H1 (cell line): ENCODE measurements at regions not wholly inside any gene's neighbourhood (a gene's known extent, or its start where the extent isn't known, plus 50 kb on each side); places are given as distances from the start of the nearest gene placed in this dataset.

ENCODE experiments used
- CTCF ChIA-PET: fragments of 300-600 bp; sonication (Branson Sonifier 250); formaldehyde crosslinking; loops from one replicate; lab custom pipeline; 2021; ENCODE audit not compliant: partially characterized antibody; lab: Charles Lee
- POLR2A ChIA-PET: fragments of 300-600 bp; sonication (Branson Sonifier 250); formaldehyde crosslinking; loops from one replicate; lab custom pipeline; 2021; ENCODE audit warnings: inconsistent platforms; ENCODE audit not compliant: partially characterized antibody; lab: Charles Lee
- DNase-seq, 2 experiments: peaks; one replicate each; pipeline versions ENCODE4 v3.0.0 to v3.0.0-alpha.2; 2010 to 2022; ENCODE audit warnings: low spot score in 2 of 2, low read depth in 1 of 2, mixed read lengths in 1 of 2
- FAIRE-seq: peaks from 2 replicates; lab custom pipeline; 2011; peaks lifted over from hg19 to GRCh38; lab: Jason Lieb, UNC
- H2AFZ ChIP-seq: 2 replicates; pipeline ENCODE4 v1.8.1; 2012; ENCODE audit warnings: low read length, inconsistent platforms
- H2AK5ac ChIP-seq: 2 replicates; pipeline ENCODE4 v1.6.1; 2013; ENCODE audit warnings: low read depth, low read length
- H2BK120ac ChIP-seq: replicated peaks from 2 replicates; pipeline ENCODE3; 2013; ENCODE audit warnings: low read depth, low read length, inconsistent platforms
- H2BK12ac ChIP-seq: 2 replicates; pipeline ENCODE4 v1.6.1; 2013; ENCODE audit warnings: low read depth, low read length
- H2BK15ac ChIP-seq: 2 replicates; pipeline ENCODE4 v1.6.1; 2013; ENCODE audit warnings: low read length
- H2BK20ac ChIP-seq: 2 replicates; pipeline ENCODE4 v1.6.1; 2013; ENCODE audit warnings: low read length
- H2BK5ac ChIP-seq: 2 replicates; pipeline ENCODE4 v1.6.1; 2013; ENCODE audit warnings: low read depth, low read length
- H3K14ac ChIP-seq: 2 replicates; pipeline ENCODE4 v1.6.1; 2013; ENCODE audit warnings: inconsistent platforms; ENCODE audit not compliant: insufficient read length
- H3K18ac ChIP-seq: 2 replicates; pipeline ENCODE4 v1.6.1; 2013; ENCODE audit warnings: low read length; ENCODE audit errors: extremely low read depth
- H3K23ac ChIP-seq: 2 replicates; pipeline ENCODE4 v1.6.1; 2013; ENCODE audit warnings: inconsistent platforms; ENCODE audit not compliant: insufficient read length
- H3K23me2 ChIP-seq: 2 replicates; pipeline ENCODE4 v1.6.1; 2013; ENCODE audit warnings: low read depth, low read length
- H3K27ac ChIP-seq: 2 replicates; pipeline ENCODE4 v1.6.1; 2011; ENCODE audit warnings: low read depth, low read length, inconsistent platforms
- H3K27me3 ChIP-seq, 4 experiments: replicated peaks in 1 of 4; 1 replicate in 1 of 4; 2 replicates in 3 of 4; pipeline versions ENCODE4 v1.6.1 to v1.8.1; 2011 to 2013; ENCODE audit warnings: low read length in 3 of 4, mild to moderate bottlenecking in 3 of 4, inconsistent platforms in 2 of 4, mixed read lengths in 2 of 4, moderate library complexity in 1 of 4; ENCODE audit not compliant: control insufficient read depth in 3 of 4, insufficient read depth in 3 of 4; ENCODE audit errors: extremely low read depth in 1 of 4
- H3K36me3 ChIP-seq, 4 experiments: 2 replicates each; pipeline versions ENCODE4 v1.6.1 to v1.8.1; 2011 to 2013; ENCODE audit warnings: mild to moderate bottlenecking in 4 of 4, low read length in 3 of 4, moderate library complexity in 2 of 4, control low read depth in 1 of 4, inconsistent platforms in 1 of 4; ENCODE audit not compliant: insufficient read depth in 4 of 4, control insufficient read depth in 2 of 4
- H3K4ac ChIP-seq: replicated peaks from 2 replicates; pipeline ENCODE3; 2013; ENCODE audit warnings: low read length, low read depth, mixed read lengths, inconsistent platforms; ENCODE audit not compliant: insufficient read length
- H3K4me1 ChIP-seq, 4 experiments: replicated peaks in 1 of 4; 1 replicate in 1 of 4; 2 replicates in 3 of 4; pipeline versions ENCODE4 v1.6.1 to v1.8.1; 2011 to 2013; ENCODE audit warnings: low read length in 3 of 4, inconsistent platforms in 2 of 4, mixed read lengths in 1 of 4; ENCODE audit not compliant: insufficient read depth in 4 of 4, control insufficient read depth in 3 of 4
- H3K4me2 ChIP-seq, 2 experiments: 2 replicates each; pipeline versions ENCODE4 v1.6.1 to v1.8.1; 2011 to 2013; ENCODE audit warnings: low read depth in 2 of 2, low read length in 2 of 2, control low read depth in 1 of 2, inconsistent platforms in 1 of 2, mild to moderate bottlenecking in 1 of 2; ENCODE audit not compliant: insufficient read depth in 1 of 2
- H3K4me3 ChIP-seq, 4 experiments: fragments of 200-600, 300-600 bp in 1 of 4; sonication (generic), shearing (Covaris generic), sonication (Bioruptor Twin) in 1 of 4; 2 replicates each; pipeline versions ENCODE4 v1.5.1 to v1.8.1; 2011 to 2016; ENCODE audit warnings: low read length in 4 of 4, low read depth in 3 of 4, control low read depth in 2 of 4, inconsistent platforms in 2 of 4, mild to moderate bottlenecking in 2 of 4, mixed read lengths in 1 of 4, moderate library complexity in 1 of 4; ENCODE audit not compliant: insufficient read depth in 2 of 4; ENCODE audit errors: extremely low read depth in 1 of 4
- H3K56ac ChIP-seq: replicated peaks from 2 replicates; pipeline ENCODE3; 2013; ENCODE audit warnings: low read depth, mild to moderate bottlenecking, mixed read lengths, low read length, inconsistent platforms; ENCODE audit not compliant: insufficient read length
- H3K79me1 ChIP-seq: 2 replicates; pipeline ENCODE4 v1.6.1; 2013; ENCODE audit warnings: low read depth, low read length, control low read depth
- H3K79me2 ChIP-seq, 2 experiments: 2 replicates each; pipeline versions ENCODE4 v1.6.1 to v1.8.1; 2012 to 2013; ENCODE audit warnings: low read length in 2 of 2, mild to moderate bottlenecking in 2 of 2, inconsistent platforms in 1 of 2; ENCODE audit not compliant: insufficient read depth in 2 of 2, control insufficient read depth in 1 of 2
- H3K9ac ChIP-seq, 4 experiments: replicated peaks in 1 of 4; 1 replicate in 1 of 4; 2 replicates in 3 of 4; pipeline versions ENCODE4 v1.6.1 to v1.8.1; 2011 to 2013; ENCODE audit warnings: low read depth in 3 of 4, low read length in 3 of 4, control low read depth in 2 of 4, mild to moderate bottlenecking in 2 of 4, moderate library complexity in 2 of 4, inconsistent platforms in 1 of 4; ENCODE audit errors: extremely low read depth in 1 of 4
- H3K9me3 ChIP-seq, 2 experiments: 2 replicates each; pipeline versions ENCODE4 v1.6.1 to v1.8.1; 2012 to 2013; ENCODE audit warnings: mild to moderate bottlenecking in 2 of 2, moderate library complexity in 2 of 2, control low read depth in 1 of 2, inconsistent platforms in 1 of 2, low read depth in 1 of 2, low read length in 1 of 2, mixed read lengths in 1 of 2; ENCODE audit not compliant: insufficient read depth in 2 of 2
- H4K20me1 ChIP-seq, 2 experiments: replicated peaks in 1 of 2; 2 replicates each; pipeline versions ENCODE3 to v1.8.1; 2011 to 2013; ENCODE audit warnings: inconsistent platforms in 2 of 2, low read length in 2 of 2, mild to moderate bottlenecking in 1 of 2; ENCODE audit not compliant: insufficient read depth in 2 of 2, control insufficient read depth in 1 of 2
- H4K5ac ChIP-seq: 2 replicates; pipeline ENCODE4 v1.6.1; 2013; ENCODE audit warnings: low read length, low read depth, mixed read lengths, inconsistent platforms; ENCODE audit not compliant: insufficient read length
- H4K8ac ChIP-seq: 2 replicates; pipeline ENCODE4 v1.8.0; 2013; ENCODE audit warnings: mild to moderate bottlenecking, moderate library complexity, low read length, inconsistent platforms; ENCODE audit not compliant: insufficient read depth; ENCODE audit errors: extremely low read depth
- H4K91ac ChIP-seq: replicated peaks from 2 replicates; pipeline ENCODE3; 2013; ENCODE audit warnings: low read length, mixed read lengths, inconsistent platforms; ENCODE audit not compliant: insufficient read length
- BACH1 ChIP-seq: IDR thresholded peaks from 2 replicates; pipeline ENCODE4 v1.6.1; 2012; ENCODE audit warnings: low read length, improper control_type of control experiment
- CHD2 ChIP-seq: IDR thresholded peaks from 2 replicates; pipeline ENCODE4 v1.6.1; 2012; ENCODE audit warnings: low read length, improper control_type of control experiment
- JUND ChIP-seq: IDR thresholded peaks from 2 replicates; pipeline ENCODE4 v1.6.1; 2011; ENCODE audit warnings: mild to moderate bottlenecking, improper control_type of control experiment, low read length
- NANOG ChIP-seq: IDR thresholded peaks from 2 replicates; pipeline ENCODE4 v1.6.1; 2011; ENCODE audit warnings: low read length, low read depth, mild to moderate bottlenecking, inconsistent platforms; ENCODE audit not compliant: insufficient read depth, poor library complexity, severe bottlenecking
- NRF1 ChIP-seq: IDR thresholded peaks from 2 replicates; pipeline ENCODE4 v1.6.1; 2011; ENCODE audit warnings: mild to moderate bottlenecking, low read depth, low read length, improper control_type of control experiment
- POLR2AphosphoS5 ChIP-seq: IDR thresholded peaks from 2 replicates; pipeline ENCODE4 v1.6.1; 2011; ENCODE audit warnings: low read depth, low read length
- RAD21 ChIP-seq, 2 experiments: IDR thresholded peaks in 1 of 2; conservative IDR thresholded peaks in 1 of 2; 2 replicates each; pipeline ENCODE4 v1.6.1; 2011; ENCODE audit warnings: low read depth in 2 of 2, low read length in 2 of 2, improper control_type of control experiment in 1 of 2, inconsistent platforms in 1 of 2, mild to moderate bottlenecking in 1 of 2, moderate library complexity in 1 of 2
- RXRA ChIP-seq: IDR thresholded peaks from 2 replicates; pipeline ENCODE4 v1.6.1; 2011; ENCODE audit warnings: low read depth, mild to moderate bottlenecking, low read length, moderate library complexity; ENCODE audit not compliant: insufficient read depth
- SIN3A ChIP-seq, 2 experiments: IDR thresholded peaks in 1 of 2; conservative IDR thresholded peaks in 1 of 2; 2 replicates each; pipeline ENCODE4 v1.6.1; 2011 to 2012; ENCODE audit warnings: low read length in 2 of 2, improper control_type of control experiment in 1 of 2, low read depth in 1 of 2, mild to moderate bottlenecking in 1 of 2
- TAF1 ChIP-seq: IDR thresholded peaks from 2 replicates; pipeline ENCODE4 v1.6.1; 2011; ENCODE audit warnings: mild to moderate bottlenecking, low read depth, low read length
- TBP ChIP-seq: IDR thresholded peaks from 2 replicates; pipeline ENCODE4 v1.6.1; 2011; ENCODE audit warnings: low read depth, low read length, improper control_type of control experiment
- YY1 ChIP-seq: IDR thresholded peaks from 2 replicates; pipeline ENCODE4 v1.6.1; 2011; ENCODE audit warnings: low read depth, mild to moderate bottlenecking, low read length
- WGBS, 2 experiments: shearing (Covaris generic) in 1 of 2; methylation state at CpG; one replicate each; pipeline versions ENCODE4 v1.1.6 to v1.1.7; 2013 to 2015; ENCODE audit warnings: low lambda C conversion rate in 2 of 2, mixed read lengths in 2 of 2, inconsistent platforms in 1 of 2, low coverage in 1 of 2, missing lambda C conversion rate in 1 of 2; ENCODE audit not compliant: insufficient replicate concordance in 2 of 2, insufficient coverage in 1 of 2, insufficient read length in 1 of 2; ENCODE audit errors: extremely low coverage in 1 of 2, missing lambda C conversion rate in 1 of 2; 5-methylcytosine and 5-hydroxymethylcytosine counted together
- TF ChIP-seq, protein P1 (sequence below), 3 experiments: IDR thresholded peaks; 1 replicate in 2 of 3; 2 replicates in 1 of 3; pipeline versions ENCODE4 v1.5.1 to v1.6.1; 2011; ENCODE audit warnings: low read length in 3 of 3, mild to moderate bottlenecking in 3 of 3, inconsistent platforms in 2 of 3, low read depth in 1 of 3, moderate library complexity in 1 of 3; ENCODE audit not compliant: insufficient read depth in 1 of 3; ENCODE audit errors: control extremely low read depth in 1 of 3

DNA sequence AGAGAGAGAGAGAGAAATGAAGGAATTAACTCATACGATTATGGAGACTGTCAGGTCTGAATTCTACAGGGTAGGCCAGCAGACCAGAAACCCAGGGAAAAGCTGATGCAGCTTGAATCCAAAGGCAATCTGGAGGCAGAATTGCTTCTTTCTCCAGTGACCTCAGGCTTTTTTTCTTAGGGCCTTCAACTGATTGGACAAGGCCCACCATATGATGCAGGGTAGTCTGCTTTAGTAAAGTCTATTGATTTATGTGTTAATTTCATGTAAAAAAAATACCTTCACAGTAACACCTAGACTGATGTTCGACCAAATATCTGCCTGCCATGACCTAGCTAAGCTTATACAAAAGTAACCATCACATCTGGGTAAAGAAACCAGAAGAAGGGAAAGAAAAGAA, 71.1 kb downstream of the MZT1 start:
- Histone ChIP-seq H2AFZ (no peak overlapping the region), H3K79me2 (no peaks in the 10 kb centered on the region), H3K14ac (no peak overlapping the region), H2BK15ac (no peak overlapping the region), H4K20me1 (no peaks in the 10 kb centered on the region), H3K23ac (no peak overlapping the region), H3K27ac (no peak overlapping the region), H4K91ac (no peak overlapping the region), H3K4me3 (no peak overlapping the region), H3K9ac (no peak overlapping the region), H3K4ac (no peak overlapping the region), H4K8ac (no peak overlapping the region), H2BK12ac (no peak overlapping the region), H3K9me3 (no peaks in the 10 kb centered on the region), H3K79me1 (no peaks in the 10 kb centered on the region; the same call in 1 of the 2 replicates), H3K18ac (no peak overlapping the region), H2BK20ac (no peak overlapping the region), H2BK120ac (no peak overlapping the region), H4K5ac (no peak overlapping the region), H3K4me2 (no peak overlapping the region), H3K36me3 (no peaks in the 10 kb centered on the region), H3K23me2 (no peaks in the 10 kb centered on the region), H2AK5ac (no peak overlapping the region), H3K56ac (no peak overlapping the region), H3K4me1 (no peaks in the 10 kb centered on the region), H2BK5ac (no peak overlapping the region), H3K27me3 (no peaks in the 10 kb centered on the region)
- ChIA-PET CTCF (interaction anchor here (0.9 to 1.3 kb wide), 3 partner anchors 9 to 101 kb away, joined by 3 read pairs; no protein-coding TSS in a partner anchor), POLR2A (no interaction called here)
- no peak for FAIRE-seq
- DNase-seq = no peak
- WGBS, 2 experiments = 91% methylated on average over 2 of the region's 2 CpGs; no CpG with 5 or more reads in 1 of the 2 experiments
- TF ChIP-seq RXRA = no peak
- TF ChIP-seq TBP = no peak
- TF ChIP-seq BACH1 = no peak
- no peak for TF ChIP-seq NRF1
- TF ChIP-seq CHD2 = no peak
- TF ChIP-seq SIN3A (conservative IDR thresholded peaks at IDR 0.05 in 1 of 2, IDR thresholded peaks at IDR 0.05 in 1 of 2; ENCODE audit: low read depth in 1 of 2, low read length in 2 of 2) = no peak
- TF ChIP-seq NANOG = no peak
- no peak for TF ChIP-seq TAF1
- TF ChIP-seq YY1 = no peak
- no peak for TF ChIP-seq POLR2AphosphoS5
- TF ChIP-seq JUND = no peak
- no peak for TF ChIP-seq RAD21 (IDR thresholded peaks at IDR 0.05 in 1 of 2, conservative IDR thresholded peaks at IDR 0.05 in 1 of 2; ENCODE audit: low read depth in 2 of 2, low read length in 2 of 2)
- TF ChIP-seq, protein P1, sequence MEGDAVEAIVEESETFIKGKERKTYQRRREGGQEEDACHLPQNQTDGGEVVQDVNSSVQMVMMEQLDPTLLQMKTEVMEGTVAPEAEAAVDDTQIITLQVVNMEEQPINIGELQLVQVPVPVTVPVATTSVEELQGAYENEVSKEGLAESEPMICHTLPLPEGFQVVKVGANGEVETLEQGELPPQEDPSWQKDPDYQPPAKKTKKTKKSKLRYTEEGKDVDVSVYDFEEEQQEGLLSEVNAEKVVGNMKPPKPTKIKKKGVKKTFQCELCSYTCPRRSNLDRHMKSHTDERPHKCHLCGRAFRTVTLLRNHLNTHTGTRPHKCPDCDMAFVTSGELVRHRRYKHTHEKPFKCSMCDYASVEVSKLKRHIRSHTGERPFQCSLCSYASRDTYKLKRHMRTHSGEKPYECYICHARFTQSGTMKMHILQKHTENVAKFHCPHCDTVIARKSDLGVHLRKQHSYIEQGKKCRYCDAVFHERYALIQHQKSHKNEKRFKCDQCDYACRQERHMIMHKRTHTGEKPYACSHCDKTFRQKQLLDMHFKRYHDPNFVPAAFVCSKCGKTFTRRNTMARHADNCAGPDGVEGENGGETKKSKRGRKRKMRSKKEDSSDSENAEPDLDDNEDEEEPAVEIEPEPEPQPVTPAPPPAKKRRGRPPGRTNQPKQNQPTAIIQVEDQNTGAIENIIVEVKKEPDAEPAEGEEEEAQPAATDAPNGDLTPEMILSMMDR (IDR thresholded peaks at IDR 0.05; ENCODE audit: control extremely low read depth in 1 of 3, insufficient read depth in 1 of 3, low read depth in 1 of 3, low read length in 3 of 3) = no peak
